ENCODE measurements at regions not wholly inside any gene's neighbourhood (a gene's known extent, or its start where the extent isn't known, plus 50 kb on each side); places are given as distances from the start of the nearest gene placed in this dataset.
"Not testable (repeated sequence)": the region's sequence is repeated elsewhere in the genome, so short reads cannot be mapped to it uniquely, and the experiment has no call there.

DNA sequence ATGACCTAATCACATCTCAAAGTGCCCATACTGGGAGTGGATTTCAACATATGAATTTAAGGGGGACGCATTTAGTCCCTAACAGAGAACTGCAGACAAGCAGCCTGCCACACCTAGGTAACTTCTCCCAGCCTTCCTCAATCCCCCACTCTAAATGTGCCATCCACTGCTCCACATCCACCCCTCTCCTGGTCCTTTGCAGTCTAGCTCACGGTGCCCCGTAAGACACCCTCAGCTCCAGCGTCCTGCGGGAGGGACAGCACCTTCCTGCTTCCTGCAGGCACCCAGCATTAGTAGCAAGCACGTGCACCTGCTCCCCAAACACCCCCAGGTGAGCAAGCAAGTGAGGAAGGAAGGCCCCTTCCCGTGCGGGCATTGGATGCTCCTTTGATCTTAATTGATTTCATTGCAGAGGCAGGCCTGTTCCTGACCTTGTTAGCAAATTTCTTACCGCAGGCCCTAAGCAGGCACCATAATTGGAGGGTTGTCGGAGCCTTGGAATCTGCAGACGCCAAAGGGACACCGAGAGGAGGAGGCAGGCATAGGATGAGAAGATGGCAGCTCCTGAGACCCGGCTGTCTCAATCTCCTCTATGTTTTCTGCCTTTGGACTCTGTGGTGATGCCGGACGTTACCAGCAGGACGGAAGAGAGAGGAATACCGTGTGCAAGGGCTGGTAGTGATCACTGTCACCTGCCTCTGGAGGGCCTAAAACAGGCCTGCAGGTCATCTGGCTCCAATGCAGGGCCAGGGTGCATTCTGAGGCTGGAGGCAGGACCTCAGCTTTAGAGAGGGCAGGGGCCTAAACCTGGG is 75.8 kb upstream of the CHST15 start:
- H3K4me1 ChIP-seq (ENCODE audit: insufficient read depth, low read length), result no peaks in the 10 kb centered on the region
- intact Hi-C loops (cut with micrococcal nuclease), result no loop called here
- H2AFZ ChIP-seq (ENCODE audit: low read length), result no peak overlapping the region
- no peaks in the 10 kb centered on the region for H4K20me1 ChIP-seq (ENCODE audit: low read length)
- no peaks in the 10 kb centered on the region for H3K9me3 ChIP-seq (ENCODE audit: low read length)
- no TSS peak for BruUV-seq (replicated peaks)
- H3K27ac ChIP-seq (ENCODE audit: low read length), result no peak overlapping the region
- ATAC-seq, result no peak
- POLR2A ChIA-PET (ENCODE audit: unreplicated experiment), result no interaction called here
- CTCF ChIA-PET, result no interaction called here
- no peak for DNase-seq
- no peak for TF ChIP-seq EZH2 (IDR thresholded peaks at IDR 0.05; ENCODE audit: low read length, unreplicated experiment)
- TF ChIP-seq EZH2phosphoT487 (IDR thresholded peaks at IDR 0.05; ENCODE audit: borderline replicate concordance, low read length), result no peak
- TF ChIP-seq, protein P1, sequence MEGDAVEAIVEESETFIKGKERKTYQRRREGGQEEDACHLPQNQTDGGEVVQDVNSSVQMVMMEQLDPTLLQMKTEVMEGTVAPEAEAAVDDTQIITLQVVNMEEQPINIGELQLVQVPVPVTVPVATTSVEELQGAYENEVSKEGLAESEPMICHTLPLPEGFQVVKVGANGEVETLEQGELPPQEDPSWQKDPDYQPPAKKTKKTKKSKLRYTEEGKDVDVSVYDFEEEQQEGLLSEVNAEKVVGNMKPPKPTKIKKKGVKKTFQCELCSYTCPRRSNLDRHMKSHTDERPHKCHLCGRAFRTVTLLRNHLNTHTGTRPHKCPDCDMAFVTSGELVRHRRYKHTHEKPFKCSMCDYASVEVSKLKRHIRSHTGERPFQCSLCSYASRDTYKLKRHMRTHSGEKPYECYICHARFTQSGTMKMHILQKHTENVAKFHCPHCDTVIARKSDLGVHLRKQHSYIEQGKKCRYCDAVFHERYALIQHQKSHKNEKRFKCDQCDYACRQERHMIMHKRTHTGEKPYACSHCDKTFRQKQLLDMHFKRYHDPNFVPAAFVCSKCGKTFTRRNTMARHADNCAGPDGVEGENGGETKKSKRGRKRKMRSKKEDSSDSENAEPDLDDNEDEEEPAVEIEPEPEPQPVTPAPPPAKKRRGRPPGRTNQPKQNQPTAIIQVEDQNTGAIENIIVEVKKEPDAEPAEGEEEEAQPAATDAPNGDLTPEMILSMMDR (conservative IDR thresholded peaks at IDR 0.05; ENCODE audit: low read depth, low read length), result no peak
- H3K79me2 ChIP-seq (ENCODE audit: low read length), result no peaks in the 10 kb centered on the region
- no peak overlapping the region for H3K9ac ChIP-seq (ENCODE audit: low read length)
- no peaks in the 10 kb centered on the region for H3F3A ChIP-seq (ENCODE audit: low read length, unreplicated experiment)
- H3K4me3 ChIP-seq (ENCODE audit: low read length), result no peak overlapping the region
- H3K9me2 ChIP-seq (replicated peaks; ENCODE audit: low read length), result no peaks in the 10 kb centered on the region
- H3K4me2 ChIP-seq (ENCODE audit: low read length), result no peak overlapping the region
- no peaks in the 10 kb centered on the region for H3K36me3 ChIP-seq (ENCODE audit: low read depth, low read length)
- no peaks in the 10 kb centered on the region for H3K27me3 ChIP-seq (ENCODE audit: low read length)

DNA sequence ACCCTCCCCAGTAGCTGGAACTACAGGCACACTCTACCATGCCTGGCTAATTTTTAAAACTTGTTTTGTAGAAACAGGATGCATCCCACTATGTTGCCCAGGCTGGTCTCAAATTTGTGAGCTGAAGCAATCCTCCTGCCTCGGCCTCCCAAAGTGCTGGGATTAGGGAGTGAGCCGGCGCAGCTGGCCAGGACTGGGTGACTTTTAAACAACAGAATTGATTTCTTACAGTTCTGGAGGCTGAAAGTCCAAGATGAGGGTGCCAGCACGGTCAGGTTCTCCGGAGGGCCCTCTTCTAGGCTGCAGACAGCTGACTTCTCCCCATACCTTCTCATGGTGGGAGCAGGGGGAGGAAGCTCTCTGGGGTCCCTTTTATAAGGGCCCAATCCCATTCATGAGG is 75.2 kb upstream of the CHST15 start:
- no TSS peak for BruUV-seq (replicated peaks)

DNA sequence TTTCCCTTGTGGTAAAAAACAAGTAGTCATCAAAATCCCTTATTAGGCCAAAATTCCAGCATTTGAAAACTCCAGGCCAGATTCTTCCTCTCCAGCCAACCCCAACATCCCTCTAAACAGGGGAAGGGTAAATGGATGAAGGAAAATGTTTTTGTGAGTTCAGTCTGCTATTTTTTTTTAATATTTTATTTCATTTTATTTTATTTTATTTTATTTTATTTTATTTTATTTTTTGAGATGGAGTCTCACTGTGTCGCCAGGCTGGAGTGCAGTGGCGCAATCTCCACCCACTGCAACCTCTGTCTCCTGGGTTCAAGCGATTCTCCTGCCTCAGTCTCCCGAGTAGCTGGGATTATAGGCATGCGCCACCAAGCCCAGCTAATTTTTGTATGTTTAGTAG is 74.5 kb upstream of the CHST15 start:
- H3K4me1 ChIP-seq (ENCODE audit: insufficient read depth, low read length); POLR2A ChIA-PET (ENCODE audit: unreplicated experiment); H3K9ac ChIP-seq (ENCODE audit: low read length); H3K4me3 ChIP-seq (ENCODE audit: low read length); H3K9me2 ChIP-seq (replicated peaks; ENCODE audit: low read length); H3K27ac ChIP-seq (ENCODE audit: low read length); H3F3A ChIP-seq (ENCODE audit: low read length, unreplicated experiment); H2AFZ ChIP-seq (ENCODE audit: low read length); H4K20me1 ChIP-seq (ENCODE audit: low read length); intact Hi-C loops (cut with micrococcal nuclease); H3K36me3 ChIP-seq (ENCODE audit: low read depth, low read length); DNase-seq; BruUV-seq (replicated peaks); H3K27me3 ChIP-seq (ENCODE audit: low read length); CTCF ChIA-PET; H3K79me2 ChIP-seq (ENCODE audit: low read length); H3K9me3 ChIP-seq (ENCODE audit: low read length); ATAC-seq; H3K4me2 ChIP-seq (ENCODE audit: low read length): not testable (repeated sequence)

More for the DNA sequence above, 75.2 kb upstream of the CHST15 start:
- H3K9me2 ChIP-seq (replicated peaks; ENCODE audit: low read length), result no peaks in the 10 kb centered on the region
- POLR2A ChIA-PET (ENCODE audit: unreplicated experiment), result no interaction called here
- no peaks in the 10 kb centered on the region for H3F3A ChIP-seq (ENCODE audit: low read length, unreplicated experiment)
- DNase-seq (no peak), ATAC-seq (no peak)
- no peaks in the 10 kb centered on the region for H3K79me2 ChIP-seq (ENCODE audit: low read length)
- no peaks in the 10 kb centered on the region for H3K27me3 ChIP-seq (ENCODE audit: low read length)
- H3K36me3 ChIP-seq (ENCODE audit: low read depth, low read length), result no peaks in the 10 kb centered on the region
- CTCF ChIA-PET, result no interaction called here
- no peaks in the 10 kb centered on the region for H3K4me1 ChIP-seq (ENCODE audit: insufficient read depth, low read length)
- no peak overlapping the region for H3K27ac ChIP-seq (ENCODE audit: low read length)
- H3K9me3 ChIP-seq (ENCODE audit: low read length), result no peaks in the 10 kb centered on the region
- no peak overlapping the region for H3K9ac ChIP-seq (ENCODE audit: low read length)
- intact Hi-C loops (cut with micrococcal nuclease), result no loop called here
- H2AFZ ChIP-seq (ENCODE audit: low read length), result no peak overlapping the region
- H4K20me1 ChIP-seq (ENCODE audit: low read length), result no peaks in the 10 kb centered on the region
- H3K4me3 ChIP-seq (ENCODE audit: low read length), result no peak overlapping the region
- TF ChIP-seq EZH2phosphoT487 (IDR thresholded peaks at IDR 0.05; ENCODE audit: borderline replicate concordance, low read length) (no peak), EZH2 (IDR thresholded peaks at IDR 0.05; ENCODE audit: low read length, unreplicated experiment) (no peak)
- TF ChIP-seq, protein P1 (conservative IDR thresholded peaks at IDR 0.05; ENCODE audit: low read depth, low read length), result no peak
- no peak overlapping the region for H3K4me2 ChIP-seq (ENCODE audit: low read length)
